ENCODE measurements at regions not wholly inside any gene's neighbourhood (a gene's known extent, or its start where the extent isn't known, plus 50 kb on each side); places are given as distances from the start of the nearest gene placed in this dataset.

GRCh38 chr7:54883576-54883975, 124.6 kb upstream of the SEC61G start:
- TF ChIP-seq CTCF (IDR thresholded peaks at IDR 0.05) = no peak
- TF ChIP-seq EZH2phosphoT487 (IDR thresholded peaks at IDR 0.05) = no peak

Measured in neural progenitor cell (in vitro differentiated cells).